Tibial nerve (tissue), 4 donors: ENCODE measurements at regions not wholly inside any gene's neighbourhood (a gene's known extent, or its start where the extent isn't known, plus 50 kb on each side); places are given as distances from the start of the nearest gene placed in this dataset.

Experiments used
- CTCF ChIP-seq, 5 experiments: fragments of 200-600 bp in 3 of 5; fragments of 450-650 bp in 2 of 5; sonication (generic) in 3 of 5; IDR thresholded peaks; one replicate each; pipeline ENCODE4 v1.5.1; 2016 to 2019; ENCODE audit warnings: antibody characterized with exemption in 5 of 5, mild to moderate bottlenecking in 3 of 5, moderate library complexity in 2 of 5
- EP300 ChIP-seq, 2 donors: sonication (generic); formaldehyde crosslinking; IDR thresholded peaks; one replicate each; pipeline ENCODE4 v1.6.1; 2017; ENCODE audit warnings: antibody characterized with exemption in 2 of 2, mild to moderate bottlenecking in 1 of 2
- POLR2A ChIP-seq, 2 donors: fragments of 450-650 bp; IDR thresholded peaks; one replicate each; pipeline ENCODE4 v1.6.1; 2017; ENCODE audit warnings: antibody characterized with exemption in 2 of 2, mild to moderate bottlenecking in 2 of 2, moderate library complexity in 2 of 2

GRCh38 chrX:26871967-26872366 lies 591.2 kb downstream of the PPP4R3C start:
- TF ChIP-seq POLR2A (IDR thresholded peaks at IDR 0.05): no peak
- no peak for TF ChIP-seq CTCF (IDR thresholded peaks at IDR 0.05)
- TF ChIP-seq EP300 (IDR thresholded peaks at IDR 0.05): no peak
